Keratinocyte (primary cell): ENCODE measurements at regions not wholly inside any gene's neighbourhood (a gene's known extent, or its start where the extent isn't known, plus 50 kb on each side); places are given as distances from the start of the nearest gene placed in this dataset.
"Not testable (repeated sequence)": the region's sequence is repeated elsewhere in the genome, so short reads cannot be mapped to it uniquely, and the experiment has no call there.

Source experiments
- DNase-seq: peaks from one replicate; pipeline ENCODE4 v3.0.0-alpha.2; 2011; ENCODE audit warnings: low read depth, missing footprints, low spot score
- FAIRE-seq: peaks from 2 replicates; lab custom pipeline; 2011; peaks lifted over from hg19 to GRCh38; lab: Jason Lieb, UNC
- H2AFZ ChIP-seq: 2 replicates; pipeline ENCODE4 v1.6.0; 2012; ENCODE audit warnings: low read length, control low read depth, inconsistent platforms; ENCODE audit not compliant: control insufficient read depth
- H3K27ac ChIP-seq: 2 replicates; pipeline ENCODE4 v1.5.1; 2011; ENCODE audit warnings: low read length; ENCODE audit not compliant: control insufficient read depth, insufficient read depth
- H3K27me3 ChIP-seq: 3 replicates; pipeline ENCODE4 v1.6.0; 2011; ENCODE audit warnings: low read length; ENCODE audit not compliant: control insufficient read depth, insufficient read depth; ENCODE audit errors: extremely low read depth
- H3K36me3 ChIP-seq, 2 experiments: 2 replicates in 1 of 2; 3 replicates in 1 of 2; pipeline ENCODE4 v1.5.1; 2011; ENCODE audit warnings: low read length in 2 of 2, mild to moderate bottlenecking in 1 of 2; ENCODE audit not compliant: control insufficient read depth in 2 of 2, insufficient read depth in 2 of 2; ENCODE audit errors: extremely low read depth in 1 of 2
- H3K4me1 ChIP-seq: 3 replicates; pipeline ENCODE4 v1.5.1; 2011; ENCODE audit warnings: low read length; ENCODE audit not compliant: control insufficient read depth, insufficient read depth; ENCODE audit errors: extremely low read depth
- H3K4me2 ChIP-seq: 3 replicates; pipeline ENCODE4 v1.6.0; 2011; ENCODE audit warnings: low read depth, low read length; ENCODE audit not compliant: control insufficient read depth, insufficient read depth; ENCODE audit errors: extremely low read depth
- H3K4me3 ChIP-seq, 3 experiments: fragments of 200-600 bp in 1 of 3; sonication (generic) in 1 of 3; 2 replicates in 2 of 3; 3 replicates in 1 of 3; pipeline ENCODE4 v1.5.1; 2011 to 2016; ENCODE audit warnings: low read length in 3 of 3, mild to moderate bottlenecking in 3 of 3, control low read depth in 2 of 3, inconsistent platforms in 1 of 3, low read depth in 1 of 3, mixed read lengths in 1 of 3, mixed run types in 1 of 3, moderate library complexity in 1 of 3; ENCODE audit not compliant: control insufficient read depth in 2 of 3, insufficient read depth in 2 of 3; ENCODE audit errors: extremely low read depth in 1 of 3
- H3K79me2 ChIP-seq: 2 replicates; pipeline ENCODE4 v1.6.0; 2012; ENCODE audit warnings: low read length; ENCODE audit not compliant: control insufficient read depth, insufficient read depth
- H3K9ac ChIP-seq: 3 replicates; pipeline ENCODE4 v1.6.0; 2011; ENCODE audit warnings: low read length; ENCODE audit not compliant: control insufficient read depth, insufficient read depth; ENCODE audit errors: extremely low read depth
- H3K9me1 ChIP-seq: 3 replicates; pipeline ENCODE4 v1.6.0; 2011; ENCODE audit warnings: low read length; ENCODE audit not compliant: control insufficient read depth, insufficient read depth; ENCODE audit errors: extremely low read depth
- H3K9me3 ChIP-seq: 2 replicates; pipeline ENCODE4 v1.5.1; 2012; ENCODE audit warnings: low read depth, low read length; ENCODE audit not compliant: control insufficient read depth
- H4K20me1 ChIP-seq: 3 replicates; pipeline ENCODE4 v1.6.0; 2011; ENCODE audit warnings: low read length; ENCODE audit not compliant: control insufficient read depth, insufficient read depth; ENCODE audit errors: extremely low read depth
- CTCF ChIP-seq, 3 experiments: IDR thresholded peaks in 1 of 3; conservative IDR thresholded peaks in 1 of 3; optimal IDR thresholded peaks in 1 of 3; 2 replicates in 2 of 3; 3 replicates in 1 of 3; pipeline versions ENCODE3 to v1.5.1; 2011; ENCODE audit warnings: low read length in 3 of 3, mild to moderate bottlenecking in 3 of 3, moderate library complexity in 2 of 3, control low read depth in 1 of 3, inconsistent platforms in 1 of 3; ENCODE audit not compliant: insufficient read depth in 2 of 3; ENCODE audit errors: extremely low read depth in 1 of 3
- EZH2 ChIP-seq: IDR thresholded peaks from one replicate; pipeline ENCODE4 v1.6.1; 2012; ENCODE audit warnings: inconsistent platforms, mild to moderate bottlenecking, low read length, moderate library complexity
- dilution Hi-C: fragments of 300-500 bp; cut with MboI; formaldehyde crosslinking; loops from one replicate; pipeline ENCODE4 v1.7.0; 2020; ENCODE audit warnings: low sequenced_read_pairs; ENCODE audit not compliant: extremely low pct_ligation_motif_present

- H3K27ac ChIP-seq, result no peak overlapping the region
- no peak overlapping the region for H3K4me3 ChIP-seq
- dilution Hi-C loops, result no loop called here
- H3K9me1 ChIP-seq, result no peaks in the 10 kb centered on the region
- no peak for TF ChIP-seq CTCF (optimal IDR thresholded peaks at IDR 0.05 in 1 of 3, IDR thresholded peaks at IDR 0.05 in 1 of 3, conservative IDR thresholded peaks at IDR 0.05 in 1 of 3; ENCODE audit: extremely low read depth in 1 of 3, insufficient read depth in 2 of 3, low read length in 3 of 3)
- no peak for TF ChIP-seq EZH2
- H3K9me3 ChIP-seq, result no peaks in the 10 kb centered on the region
- H3K27me3 ChIP-seq, result no peaks in the 10 kb centered on the region
- no peak overlapping the region for H3K4me2 ChIP-seq
- DNase-seq (no peak), FAIRE-seq (no peak)
- H3K9ac ChIP-seq, result no peak overlapping the region
- no peaks in the 10 kb centered on the region for H4K20me1 ChIP-seq
- no peaks in the 10 kb centered on the region for H3K4me1 ChIP-seq
- no peak overlapping the region for H2AFZ ChIP-seq
- no peaks in the 10 kb centered on the region for H3K36me3 ChIP-seq
- H3K79me2 ChIP-seq, result no peaks in the 10 kb centered on the region
Observed at GRCh38 chr4:116628598-116628997, 456.8 kb downstream of the TRAM1L1 start.

- Histone ChIP-seq H4K20me1 (no peaks in the 10 kb centered on the region), H3K9me3 (no peaks in the 10 kb centered on the region), H2AFZ (no peak overlapping the region), H3K9me1 (no peaks in the 10 kb centered on the region), H3K36me3 (no peaks in the 10 kb centered on the region), H3K9ac (no peak overlapping the region), H3K4me3 (no peak overlapping the region), H3K27me3 (no peaks in the 10 kb centered on the region), H3K79me2 (no peaks in the 10 kb centered on the region), H3K27ac (no peak overlapping the region), H3K4me1 (no peaks in the 10 kb centered on the region), H3K4me2 (no peak overlapping the region)
- FAIRE-seq, result no peak
- DNase-seq, result no peak
- TF ChIP-seq EZH2 (no peak), CTCF (optimal IDR thresholded peaks at IDR 0.05 in 1 of 3, IDR thresholded peaks at IDR 0.05 in 1 of 3, conservative IDR thresholded peaks at IDR 0.05 in 1 of 3; ENCODE audit: extremely low read depth in 1 of 3, insufficient read depth in 2 of 3, low read length in 3 of 3) (no peak)
- dilution Hi-C loops, result no loop called here
Observed at GRCh38 chr4:116627545-116627944, 457.8 kb downstream of the TRAM1L1 start.

- DNase-seq, H3K4me1 ChIP-seq, FAIRE-seq, H3K27me3 ChIP-seq, H2AFZ ChIP-seq, H3K9ac ChIP-seq, H3K9me3 ChIP-seq, dilution Hi-C loops, H3K27ac ChIP-seq, H3K36me3 ChIP-seq, H3K79me2 ChIP-seq, H4K20me1 ChIP-seq, H3K9me1 ChIP-seq, H3K4me2 ChIP-seq, H3K4me3 ChIP-seq: not testable (repeated sequence)
Observed at GRCh38 chr4:116619508-116619907, 465.9 kb downstream of the TRAM1L1 start.
